ENCODE measurements at regions not wholly inside any gene's neighbourhood (a gene's known extent, or its start where the extent isn't known, plus 50 kb on each side); places are given as distances from the start of the nearest gene placed in this dataset.
A peak's percentile ranks its signal among the peaks of the same experiment; 100 is the strongest.

- DNase-seq (ENCODE audit: low read depth) = no peak
Measured at GRCh38 chr18:41754332-41754731, 200.7 kb upstream of the PIK3C3 start.

GRCh38 chr18:41753826-41754225 is 201.2 kb upstream of the PIK3C3 start:
- no peak for DNase-seq (ENCODE audit: low read depth)

- DNase-seq (ENCODE audit: low read depth) = no peak
Measured at GRCh38 chr18:41752826-41753225, 202.2 kb upstream of the PIK3C3 start.

- DNase-seq (ENCODE audit: low read depth) = no peak
Measured at GRCh38 chr18:41751652-41752051, 203.4 kb upstream of the PIK3C3 start.

GRCh38 chr18:41751161-41751560 is 203.9 kb upstream of the PIK3C3 start:
- no peak for DNase-seq (ENCODE audit: low read depth)

GRCh38 chr18:41747723-41748242 is 207.3 kb upstream of the PIK3C3 start:
- no peak for DNase-seq (ENCODE audit: low read depth)

GRCh38 chr18:41745166-41746049 is 209.6 kb upstream of the PIK3C3 start:
- peak; percentile 20 for DNase-seq (ENCODE audit: low read depth)

- peak; percentile 3 for DNase-seq (ENCODE audit: low read depth)
Measured at GRCh38 chr18:41744421-41745030, 210.5 kb upstream of the PIK3C3 start.

- DNase-seq (ENCODE audit: low read depth) = no peak
Measured at GRCh38 chr18:41737218-41737617, 217.8 kb upstream of the PIK3C3 start.

- no peak for DNase-seq (ENCODE audit: low read depth)
Measured at GRCh38 chr18:41734917-41735316, 220.1 kb upstream of the PIK3C3 start.

GRCh38 chr18:41732356-41732755 is 222.7 kb upstream of the PIK3C3 start:
- DNase-seq (ENCODE audit: low read depth) = no peak

GRCh38 chr18:41731884-41732283 is 223.2 kb upstream of the PIK3C3 start:
- DNase-seq (ENCODE audit: low read depth) = no peak

GRCh38 chr18:41724195-41724594 is 230.8 kb upstream of the PIK3C3 start:
- no peak for DNase-seq (ENCODE audit: low read depth)

- DNase-seq (ENCODE audit: low read depth) = no peak
Measured at GRCh38 chr18:41721103-41721790, 233.8 kb upstream of the PIK3C3 start.

- DNase-seq (ENCODE audit: low read depth) = no peak
Measured at GRCh38 chr18:41720226-41720625, 234.8 kb upstream of the PIK3C3 start.

- no peak for DNase-seq (ENCODE audit: low read depth)
Measured at GRCh38 chr18:41719808-41720207, 235.2 kb upstream of the PIK3C3 start.

- no peak for DNase-seq (ENCODE audit: low read depth)
Measured at GRCh38 chr18:41714872-41715271, 240.2 kb upstream of the PIK3C3 start.

- DNase-seq (ENCODE audit: low read depth) = no peak
Measured at GRCh38 chr18:41713969-41714825, 240.8 kb upstream of the PIK3C3 start.

GRCh38 chr18:41706301-41706700 is 248.7 kb upstream of the PIK3C3 start:
- DNase-seq (ENCODE audit: low read depth) = no peak

GRCh38 chr18:41703744-41704530 is 251.1 kb upstream of the PIK3C3 start:
- DNase-seq (ENCODE audit: low read depth) = peak; percentile 29

GRCh38 chr18:41700416-41700815 is 254.6 kb upstream of the PIK3C3 start:
- no peak for DNase-seq (ENCODE audit: low read depth)
